Activated naive CD4-positive, alpha-beta T cell treated with anti-CD3 and anti-CD28 coated beads for 36 hours (primary cell): ENCODE measurements at regions not wholly inside any gene's neighbourhood (a gene's known extent, or its start where the extent isn't known, plus 50 kb on each side); places are given as distances from the start of the nearest gene placed in this dataset.
"Not testable (repeated sequence)": the region's sequence is repeated elsewhere in the genome, so short reads cannot be mapped to it uniquely, and the experiment has no call there.

Experiments
- CTCF ChIA-PET: fragments of 350-600 bp; sonication (Branson Sonifier 250); formaldehyde crosslinking; loops from one replicate; lab custom pipeline; 2021; ENCODE audit warnings: antibody characterized with exemption; lab: Charles Lee
- DNase-seq: peaks from one replicate; pipeline ENCODE4 v3.0.0-alpha.2; 2020
- H3K27ac Mint-ChIP-seq: one replicate; pipeline ENCODE4 v1.8.0; 2021; ENCODE audit warnings: mild to moderate bottlenecking, mixed read lengths
- H3K27me3 Mint-ChIP-seq: one replicate; pipeline ENCODE4 v1.8.0; 2021; ENCODE audit warnings: low read depth, mixed read lengths
- H3K36me3 Mint-ChIP-seq: one replicate; pipeline ENCODE4 v1.8.0; 2021; ENCODE audit warnings: low read depth, mixed read lengths
- H3K4me1 Mint-ChIP-seq: one replicate; pipeline ENCODE4 v1.8.0; 2021; ENCODE audit warnings: low read depth, mixed read lengths
- H3K4me3 Mint-ChIP-seq: one replicate; pipeline ENCODE4 v1.8.0; 2021; ENCODE audit warnings: mild to moderate bottlenecking, moderate library complexity, mixed read lengths
- H3K9me3 Mint-ChIP-seq: one replicate; pipeline ENCODE4 v1.8.0; 2021; ENCODE audit warnings: mixed read lengths
- intact Hi-C: fragments of 100-400 bp; cut with micrococcal nuclease; formaldehyde crosslinking; loops from one replicate; pipeline ENCODE4 v1.15.1; 2023

DNA sequence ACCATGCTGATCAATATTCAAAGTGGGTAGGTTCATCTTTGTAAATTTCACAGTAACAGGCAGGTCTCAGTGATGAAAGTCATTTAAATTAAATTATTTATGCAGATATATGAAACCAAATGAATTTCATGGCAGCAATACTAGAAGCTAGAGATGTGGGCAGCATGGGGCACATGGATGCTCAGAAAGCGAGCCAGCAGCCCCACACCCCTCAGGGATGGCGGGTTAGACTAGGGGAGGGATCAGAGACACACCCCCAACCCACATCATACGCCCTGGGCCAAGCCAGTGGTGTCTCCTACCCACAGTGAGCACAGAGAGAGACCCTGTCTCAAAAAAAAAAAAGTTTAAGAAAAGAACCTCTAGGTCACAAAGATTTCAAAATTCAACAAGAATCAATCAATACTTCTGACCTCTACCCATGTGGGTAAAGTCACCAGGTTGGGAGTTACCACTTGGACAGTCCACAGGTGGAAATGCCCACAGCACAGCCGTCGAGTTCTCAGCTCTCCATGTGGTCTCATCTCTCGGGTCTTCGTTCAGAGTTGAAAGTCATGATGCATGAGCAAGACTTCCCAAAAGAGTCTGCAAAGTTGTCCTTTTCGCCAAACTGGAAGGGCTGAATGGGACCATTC, 79.3 kb upstream of the PPP2R2D start:
- intact Hi-C loops: no loop called here
- CTCF ChIA-PET: no interaction called here
- no peak for DNase-seq
- no peak overlapping the region for H3K4me3 Mint-ChIP-seq
- no peaks in the 10 kb centered on the region for H3K4me1 Mint-ChIP-seq
- H3K36me3 Mint-ChIP-seq: no peaks in the 10 kb centered on the region
- H3K9me3 Mint-ChIP-seq: no peaks in the 10 kb centered on the region
- H3K27me3 Mint-ChIP-seq: peaks cover 4% of the 10 kb centered on the region
- no peak overlapping the region for H3K27ac Mint-ChIP-seq

DNA sequence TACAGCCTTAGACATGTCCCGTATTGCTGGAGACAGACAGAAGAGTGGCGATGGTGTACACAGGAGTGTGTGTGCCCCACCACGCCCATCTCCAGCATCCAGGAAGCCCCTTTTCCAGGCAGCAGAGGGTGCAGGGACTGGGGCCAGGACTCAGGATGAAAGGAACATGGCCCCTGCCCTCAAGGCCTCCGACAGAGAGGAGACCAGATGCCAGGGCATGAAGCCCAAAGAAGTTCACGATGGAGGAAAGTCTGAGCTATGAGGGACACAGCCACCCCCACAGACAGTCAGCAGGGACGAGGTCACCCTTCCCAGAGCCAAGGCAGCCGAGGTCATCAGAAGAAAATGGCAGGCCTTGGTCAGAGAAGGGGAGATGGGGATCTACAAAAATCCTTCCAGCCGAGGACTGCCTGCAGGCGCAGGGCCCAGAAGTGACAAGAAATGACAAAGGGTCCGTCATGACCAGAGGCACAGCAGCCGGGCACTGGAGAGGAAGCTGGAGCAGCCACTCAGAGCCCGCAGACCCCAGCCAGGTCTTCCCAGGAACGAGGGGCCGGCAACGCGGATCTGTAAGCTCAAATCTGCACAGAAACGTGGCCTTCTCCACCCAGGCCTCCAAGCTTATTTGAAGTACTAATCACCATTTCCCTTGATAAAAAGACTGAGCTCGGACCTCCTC, 78.7 kb upstream of the PPP2R2D start:
- no peaks in the 10 kb centered on the region for H3K9me3 Mint-ChIP-seq
- H3K4me1 Mint-ChIP-seq: no peaks in the 10 kb centered on the region
- no peak overlapping the region for H3K27ac Mint-ChIP-seq
- H3K27me3 Mint-ChIP-seq: peaks cover 4% of the 10 kb centered on the region
- intact Hi-C loops: no loop called here
- H3K36me3 Mint-ChIP-seq: no peaks in the 10 kb centered on the region
- CTCF ChIA-PET: no interaction called here
- no peak for DNase-seq
- no peak overlapping the region for H3K4me3 Mint-ChIP-seq

DNA sequence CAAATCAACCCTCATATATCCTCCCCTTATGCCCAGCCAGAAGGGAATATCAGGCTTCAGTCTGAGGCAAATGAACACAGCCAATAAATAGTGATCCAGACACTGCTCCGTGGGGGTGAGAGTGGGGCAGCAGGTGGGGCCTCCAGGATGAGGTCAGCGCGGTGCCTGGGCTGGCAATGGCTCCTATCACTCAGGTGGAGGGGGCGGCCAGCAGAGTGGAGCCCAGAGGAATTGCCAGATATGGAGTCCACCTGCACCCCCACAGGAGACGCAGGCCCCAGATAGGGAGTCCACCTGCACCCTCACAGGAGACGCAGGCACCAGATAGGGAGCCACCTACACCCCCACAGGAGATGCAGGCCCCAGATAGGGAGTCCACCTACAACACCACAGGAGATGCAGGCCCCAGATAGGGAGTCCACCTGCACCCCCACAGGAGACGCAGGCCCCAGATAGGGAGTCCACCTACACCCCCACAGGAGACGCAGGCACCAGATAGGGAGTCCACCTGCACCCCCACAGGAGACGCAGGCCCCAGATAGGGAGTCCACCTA, 78.0 kb upstream of the PPP2R2D start:
- H3K9me3 Mint-ChIP-seq: no peaks in the 10 kb centered on the region
- CTCF ChIA-PET: no interaction called here
- H3K27ac Mint-ChIP-seq: no peak overlapping the region
- no peaks in the 10 kb centered on the region for H3K4me1 Mint-ChIP-seq
- no peak overlapping the region for H3K4me3 Mint-ChIP-seq
- DNase-seq: no peak
- H3K27me3 Mint-ChIP-seq: peaks cover 4% of the 10 kb centered on the region
- no peaks in the 10 kb centered on the region for H3K36me3 Mint-ChIP-seq
- intact Hi-C loops: no loop called here

DNA sequence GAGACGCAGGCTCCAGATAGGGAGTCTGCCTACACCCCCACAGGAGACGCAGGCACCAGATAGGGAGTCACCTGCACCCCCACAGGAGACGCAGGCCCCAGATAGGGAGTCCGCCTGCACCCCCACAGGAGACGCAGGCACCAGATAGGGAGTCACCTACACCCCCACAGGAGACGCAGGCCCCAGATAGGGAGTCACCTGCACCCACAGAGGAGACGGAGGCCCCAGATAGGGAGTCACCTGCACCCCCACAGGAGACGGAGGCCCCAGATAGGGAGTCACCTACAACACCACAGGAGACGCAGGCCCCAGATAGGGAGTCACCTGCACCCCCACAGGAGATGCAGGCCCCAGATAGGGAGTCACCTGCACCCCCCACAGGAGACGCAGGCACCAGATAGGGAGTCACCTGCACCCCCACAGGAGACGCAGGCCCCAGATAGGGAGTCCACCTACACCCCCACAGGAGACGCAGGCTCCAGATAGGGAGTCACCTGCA, 77.2 kb upstream of the PPP2R2D start:
- H3K27ac Mint-ChIP-seq, H3K4me1 Mint-ChIP-seq, H3K27me3 Mint-ChIP-seq, intact Hi-C loops, H3K9me3 Mint-ChIP-seq, H3K4me3 Mint-ChIP-seq, CTCF ChIA-PET, H3K36me3 Mint-ChIP-seq, DNase-seq: not testable (repeated sequence)

- no peak overlapping the region for H3K4me3 Mint-ChIP-seq
- no peak overlapping the region for H3K27ac Mint-ChIP-seq
- H3K4me1 Mint-ChIP-seq: no peaks in the 10 kb centered on the region
Measured at GRCh38 chr10:131824371-131825149, 76.2 kb upstream of the PPP2R2D start.

GRCh38 chr10:131825150-131825848, 75.5 kb upstream of the PPP2R2D start:
- intact Hi-C loops: no loop called here
- Mint-ChIP-seq H3K27ac (no peak overlapping the region), H3K36me3 (no peaks in the 10 kb centered on the region), H3K27me3 (peaks cover 6% of the 10 kb centered on the region), H3K4me3 (no peak overlapping the region), H3K9me3 (no peaks in the 10 kb centered on the region), H3K4me1 (no peaks in the 10 kb centered on the region)
- CTCF ChIA-PET: no interaction called here
- DNase-seq: no peak

More at GRCh38 chr10:131824371-131825149, 76.2 kb upstream of the PPP2R2D start:
- H3K36me3 Mint-ChIP-seq: no peaks in the 10 kb centered on the region
- peaks cover 2% of the 10 kb centered on the region for H3K27me3 Mint-ChIP-seq
- intact Hi-C loops: no loop called here
- CTCF ChIA-PET: no interaction called here
- no peaks in the 10 kb centered on the region for H3K9me3 Mint-ChIP-seq
- no peak for DNase-seq

GRCh38 chr10:131825960-131826650, 74.7 kb upstream of the PPP2R2D start:
- H3K4me3 Mint-ChIP-seq: no peak overlapping the region
- H3K4me1 Mint-ChIP-seq: no peaks in the 10 kb centered on the region
- CTCF ChIA-PET: no interaction called here
- intact Hi-C loops: no loop called here
- H3K27ac Mint-ChIP-seq: no peak overlapping the region
- DNase-seq: no peak
- peaks cover 6% of the 10 kb centered on the region for H3K27me3 Mint-ChIP-seq
- H3K36me3 Mint-ChIP-seq: no peaks in the 10 kb centered on the region
- H3K9me3 Mint-ChIP-seq: no peaks in the 10 kb centered on the region

DNA sequence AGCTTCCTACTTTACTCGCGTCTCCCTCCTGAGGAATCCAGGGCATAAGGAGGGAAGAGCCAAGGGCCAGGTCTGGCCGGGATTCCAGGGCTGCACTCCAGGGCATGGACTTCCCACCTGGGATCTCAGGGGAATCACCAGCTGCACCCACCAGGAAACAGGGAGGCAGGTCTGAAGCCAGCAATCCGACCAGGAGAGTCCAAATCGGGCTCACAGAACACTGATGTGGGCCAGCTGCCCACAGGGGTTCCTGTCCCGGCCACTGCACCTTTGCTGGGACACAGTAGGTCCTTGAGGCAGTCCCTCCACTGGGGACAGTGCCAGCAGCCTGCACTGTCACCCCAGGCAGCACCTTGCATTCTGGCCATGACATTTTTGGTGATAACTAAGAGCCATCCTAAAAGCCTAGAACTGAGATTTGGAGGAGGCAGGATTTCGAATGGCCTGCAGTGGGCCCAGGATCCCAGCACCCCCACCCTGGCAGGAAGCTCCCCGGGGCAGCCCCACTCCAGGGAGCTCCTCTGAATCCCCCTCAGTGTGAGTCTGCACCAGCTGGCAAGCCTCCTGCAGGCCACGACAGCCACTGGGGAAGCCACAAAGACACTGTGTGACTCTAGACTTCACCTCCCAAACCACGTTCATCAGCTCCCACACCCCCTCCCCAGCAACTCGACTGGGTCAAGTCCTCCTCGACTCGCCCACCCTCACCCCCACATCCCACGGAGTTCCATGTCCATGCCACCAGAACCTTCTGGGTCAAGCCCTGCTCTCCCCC, 71.5 kb upstream of the PPP2R2D start:
- H3K27ac Mint-ChIP-seq: no peak overlapping the region
- DNase-seq: no peak
- H3K4me3 Mint-ChIP-seq: no peak overlapping the region
- intact Hi-C loops: no loop called here
- no peaks in the 10 kb centered on the region for H3K36me3 Mint-ChIP-seq
- no peaks in the 10 kb centered on the region for H3K9me3 Mint-ChIP-seq
- H3K27me3 Mint-ChIP-seq: peaks cover 9% of the 10 kb centered on the region
- CTCF ChIA-PET: interaction anchor here (0.6 kb wide), 1 partner anchor 315 kb away, joined by 3 read pairs; no protein-coding TSS in a partner anchor
- no peaks in the 10 kb centered on the region for H3K4me1 Mint-ChIP-seq

DNA sequence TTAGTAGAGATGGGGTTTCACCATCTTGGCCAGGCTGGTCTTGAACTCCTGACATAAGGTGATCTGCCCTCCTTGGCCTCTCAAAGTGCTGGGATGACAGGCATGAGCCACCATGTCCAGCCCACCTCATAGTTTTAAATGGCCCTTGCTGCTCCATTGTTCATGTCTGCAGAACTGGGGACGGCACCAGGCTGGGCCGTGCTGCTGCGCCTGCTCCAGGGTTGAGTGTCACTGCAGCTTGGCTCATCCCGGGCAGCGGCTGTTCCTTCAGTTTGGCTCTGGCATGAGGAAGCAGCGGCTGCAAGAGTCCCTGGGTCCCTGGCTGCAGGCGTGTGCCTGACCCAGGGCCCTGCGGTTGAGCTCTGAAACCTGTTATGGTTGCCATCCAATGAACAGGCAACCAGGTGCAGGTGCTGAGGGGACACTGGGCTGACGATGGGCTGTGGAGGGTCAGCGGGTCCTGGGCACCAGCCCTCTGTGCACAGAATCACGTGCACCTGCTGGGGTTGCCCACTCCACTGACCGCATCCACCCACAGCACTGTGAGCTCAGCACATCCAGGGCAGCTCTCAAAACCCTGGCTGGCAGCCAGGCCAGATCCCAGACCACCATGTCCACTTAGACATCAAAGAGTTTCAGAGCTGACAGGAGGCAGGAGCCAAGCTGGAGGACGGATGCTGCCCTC, 70.2 kb upstream of the PPP2R2D start:
- Mint-ChIP-seq H3K27ac (no peak overlapping the region), H3K27me3 (peaks cover 7% of the 10 kb centered on the region), H3K4me3 (no peak overlapping the region), H3K4me1 (no peaks in the 10 kb centered on the region), H3K36me3 (no peaks in the 10 kb centered on the region), H3K9me3 (no peaks in the 10 kb centered on the region)
- no peak for DNase-seq
- intact Hi-C loops: no loop called here
- CTCF ChIA-PET: no interaction called here

DNA sequence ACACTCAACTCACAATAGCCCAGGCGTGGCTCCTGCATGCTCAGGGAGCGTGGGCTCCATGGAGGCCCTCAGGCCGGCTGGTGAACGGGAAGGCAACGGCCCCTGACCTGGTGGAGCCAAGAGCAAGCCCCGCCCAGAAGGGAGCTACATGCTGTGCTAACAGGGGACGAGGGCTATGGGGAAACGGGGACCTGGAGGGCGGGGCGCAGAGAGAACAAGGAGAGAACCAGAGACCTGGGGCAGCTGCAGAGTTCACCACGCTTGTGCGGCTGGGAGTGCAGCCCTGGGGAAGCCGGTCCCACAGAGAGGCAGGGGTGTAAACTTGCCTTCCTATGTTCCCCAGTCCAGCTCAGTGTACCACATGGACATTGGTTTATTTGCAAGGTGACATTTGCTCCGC, 69.2 kb upstream of the PPP2R2D start:
- Mint-ChIP-seq H3K4me1 (no peaks in the 10 kb centered on the region), H3K27me3 (peaks cover 7% of the 10 kb centered on the region), H3K4me3 (no peak overlapping the region), H3K36me3 (no peaks in the 10 kb centered on the region), H3K9me3 (no peaks in the 10 kb centered on the region), H3K27ac (no peak overlapping the region)
- CTCF ChIA-PET: no interaction called here
- DNase-seq: no peak
- intact Hi-C loops: no loop called here
